ENCODE measurements at regions not wholly inside any gene's neighbourhood (a gene's known extent, or its start where the extent isn't known, plus 50 kb on each side); places are given as distances from the start of the nearest gene placed in this dataset.

GRCh38 chr2:14321357-14321756 lies 311.2 kb upstream of the LRATD1 start:
- no peaks in the 10 kb centered on the region for H3K27me3 ChIP-seq (ENCODE audit: insufficient read depth, low read length)
- H3K4me2 ChIP-seq (ENCODE audit: insufficient read depth, low read length), result no peak overlapping the region
- no peaks in the 10 kb centered on the region for H3K9me3 ChIP-seq (ENCODE audit: low read depth, low read length)
- no peak overlapping the region for H3K4me3 ChIP-seq (ENCODE audit: insufficient read depth, low read length)
- H3K27ac ChIP-seq (ENCODE audit: low read depth, low read length), result no peak overlapping the region
- TF ChIP-seq CTCF (IDR thresholded peaks at IDR 0.05; ENCODE audit: extremely low read depth, low read depth, low read length), result no peak
- no peaks in the 10 kb centered on the region for H4K20me1 ChIP-seq (ENCODE audit: insufficient read depth, low read length)
- no peaks in the 10 kb centered on the region for H3K79me2 ChIP-seq (ENCODE audit: insufficient read depth, low read length)
- DNase-seq (ENCODE audit: insufficient read length, low spot score, missing footprints), result no peak
- no peaks in the 10 kb centered on the region for H3K36me3 ChIP-seq (ENCODE audit: insufficient read depth, low read length)
- no peaks in the 10 kb centered on the region for H3K4me1 ChIP-seq (ENCODE audit: insufficient read depth, low read length)
- H2AFZ ChIP-seq (ENCODE audit: low read length), result no peak overlapping the region

GRCh38 chr2:14322306-14322705 lies 310.2 kb upstream of the LRATD1 start:
- Histone ChIP-seq H2AFZ (ENCODE audit: low read length) (no peak overlapping the region), H3K79me2 (ENCODE audit: insufficient read depth, low read length) (no peaks in the 10 kb centered on the region), H4K20me1 (ENCODE audit: insufficient read depth, low read length) (no peaks in the 10 kb centered on the region), H3K36me3 (ENCODE audit: insufficient read depth, low read length) (no peaks in the 10 kb centered on the region), H3K4me2 (ENCODE audit: insufficient read depth, low read length) (no peak overlapping the region), H3K9me3 (ENCODE audit: low read depth, low read length) (no peaks in the 10 kb centered on the region), H3K27ac (ENCODE audit: low read depth, low read length) (no peak overlapping the region), H3K4me3 (ENCODE audit: insufficient read depth, low read length) (no peak overlapping the region), H3K27me3 (ENCODE audit: insufficient read depth, low read length) (no peaks in the 10 kb centered on the region), H3K4me1 (ENCODE audit: insufficient read depth, low read length) (no peaks in the 10 kb centered on the region)
- DNase-seq (ENCODE audit: insufficient read length, low spot score, missing footprints), result no peak
- no peak for TF ChIP-seq CTCF (IDR thresholded peaks at IDR 0.05; ENCODE audit: extremely low read depth, low read depth, low read length)

GRCh38 chr2:14324308-14324707 lies 308.2 kb upstream of the LRATD1 start:
- Histone ChIP-seq H3K79me2 (ENCODE audit: insufficient read depth, low read length) (no peaks in the 10 kb centered on the region), H2AFZ (ENCODE audit: low read length) (no peak overlapping the region), H3K4me1 (ENCODE audit: insufficient read depth, low read length) (no peaks in the 10 kb centered on the region), H3K9me3 (ENCODE audit: low read depth, low read length) (no peaks in the 10 kb centered on the region), H3K27me3 (ENCODE audit: insufficient read depth, low read length) (no peaks in the 10 kb centered on the region), H3K4me3 (ENCODE audit: insufficient read depth, low read length) (no peak overlapping the region), H4K20me1 (ENCODE audit: insufficient read depth, low read length) (no peaks in the 10 kb centered on the region), H3K36me3 (ENCODE audit: insufficient read depth, low read length) (no peaks in the 10 kb centered on the region), H3K27ac (ENCODE audit: low read depth, low read length) (no peak overlapping the region), H3K4me2 (ENCODE audit: insufficient read depth, low read length) (no peak overlapping the region)
- TF ChIP-seq CTCF (IDR thresholded peaks at IDR 0.05; ENCODE audit: extremely low read depth, low read depth, low read length), result no peak
- DNase-seq (ENCODE audit: insufficient read length, low spot score, missing footprints), result no peak

GRCh38 chr2:14330884-14331283 lies 301.6 kb upstream of the LRATD1 start:
- Histone ChIP-seq H3K27ac (ENCODE audit: low read depth, low read length) (no peak overlapping the region), H2AFZ (ENCODE audit: low read length) (no peak overlapping the region), H3K4me1 (ENCODE audit: insufficient read depth, low read length) (no peaks in the 10 kb centered on the region), H3K4me3 (ENCODE audit: insufficient read depth, low read length) (no peak overlapping the region), H4K20me1 (ENCODE audit: insufficient read depth, low read length) (no peaks in the 10 kb centered on the region), H3K9me3 (ENCODE audit: low read depth, low read length) (no peaks in the 10 kb centered on the region), H3K36me3 (ENCODE audit: insufficient read depth, low read length) (no peaks in the 10 kb centered on the region), H3K79me2 (ENCODE audit: insufficient read depth, low read length) (no peaks in the 10 kb centered on the region), H3K4me2 (ENCODE audit: insufficient read depth, low read length) (no peak overlapping the region), H3K27me3 (ENCODE audit: insufficient read depth, low read length) (no peaks in the 10 kb centered on the region)
- no peak for TF ChIP-seq CTCF (IDR thresholded peaks at IDR 0.05; ENCODE audit: extremely low read depth, low read depth, low read length)
- DNase-seq (ENCODE audit: insufficient read length, low spot score, missing footprints), result no peak
